Body of pancreas (tissue), 4 donors: ENCODE measurements at regions not wholly inside any gene's neighbourhood (a gene's known extent, or its start where the extent isn't known, plus 50 kb on each side); places are given as distances from the start of the nearest gene placed in this dataset.

Experiments used
- ATAC-seq: fragments of 150-250 bp; one replicate; pipeline ENCODE4 v1.9.1; 2016
- DNase-seq, 4 donors: peaks; one replicate each; pipeline ENCODE4 v3.0.0-alpha.2; 2019
- H3K27ac ChIP-seq, 4 donors: fragments of 200-600 bp; sonication (generic); 1 replicate in 3 of 4; 2 replicates in 1 of 4; pipeline versions ENCODE4 v1.5.1 to v1.6.1; 2016 to 2019; ENCODE audit warnings: mild to moderate bottlenecking in 1 of 4, mixed read lengths in 1 of 4, moderate library complexity in 1 of 4
- H3K27me3 ChIP-seq, 2 donors: fragments of 200-600 bp; sonication (generic); one replicate each; pipeline ENCODE4 v1.6.0; 2016; ENCODE audit warnings: mild to moderate bottlenecking in 1 of 2
- H3K36me3 ChIP-seq, 2 donors: fragments of 200-600 bp; sonication (generic); replicated peaks in 1 of 2; 2 replicates each; pipeline ENCODE4 v1.5.1; 2016; ENCODE audit warnings: low read depth in 2 of 2; ENCODE audit not compliant: insufficient read depth in 1 of 2
- H3K4me1 ChIP-seq: fragments of 200-600 bp; sonication (generic); one replicate; pipeline ENCODE4 v1.6.0; 2016
- H3K4me3 ChIP-seq, 2 donors: fragments of 200-600 bp; sonication (generic); 1 replicate in 1 of 2; 2 replicates in 1 of 2; pipeline ENCODE4 v1.5.1; 2016 to 2019
- H3K9me3 ChIP-seq, 3 donors: fragments of 200-600 bp; sonication (generic); 1 replicate in 2 of 3; 2 replicates in 1 of 3; pipeline ENCODE4 v1.5.1; 2016
- CTCF ChIP-seq, 7 experiments: fragments of 450-650 bp in 4 of 7; fragments of 200-600 bp in 3 of 7; sonication (generic) in 3 of 7; IDR thresholded peaks; one replicate each; pipeline ENCODE4 v1.5.1; 2016 to 2019; ENCODE audit warnings: antibody characterized with exemption in 7 of 7
- POLR2A ChIP-seq, 3 donors: fragments of 450-650 bp; IDR thresholded peaks; one replicate each; pipeline ENCODE4 v1.6.1; 2016; ENCODE audit warnings: antibody characterized with exemption in 3 of 3, mild to moderate bottlenecking in 2 of 3
- WGBS, 2 donors: methylation state at CpG; one replicate each; pipeline ENCODE4 v1.1.5; 2017; 5-methylcytosine and 5-hydroxymethylcytosine counted together
- intact Hi-C: fragments of 100-400 bp; cut with DNase I; formaldehyde crosslinking; loops from one replicate; pipeline ENCODE4 v1.15.1; 2023

GRCh38 chr7:136064081-136064480 lies 86.9 kb upstream of the MTPN start:
- no peak overlapping the region for H3K27ac ChIP-seq
- H3K9me3 ChIP-seq = no peaks in the 10 kb centered on the region
- no peaks in the 10 kb centered on the region for H3K27me3 ChIP-seq
- no peak overlapping the region for H3K4me3 ChIP-seq
- no peak for TF ChIP-seq POLR2A (IDR thresholded peaks at IDR 0.05)
- ATAC-seq (no peak), DNase-seq (no peak)
- intact Hi-C loops = no loop called here
- H3K4me1 ChIP-seq = no peaks in the 10 kb centered on the region
- no peaks in the 10 kb centered on the region for H3K36me3 ChIP-seq
- WGBS, 2 donors = 50 to 54% methylated on average over 4 of the region's 4 CpGs

GRCh38 chr7:136063326-136063666 lies 86.1 kb upstream of the MTPN start:
- H3K27me3 ChIP-seq = no peaks in the 10 kb centered on the region
- intact Hi-C loops = no loop called here
- H3K36me3 ChIP-seq = no peaks in the 10 kb centered on the region
- no peaks in the 10 kb centered on the region for H3K4me1 ChIP-seq
- no peaks in the 10 kb centered on the region for H3K9me3 ChIP-seq
- 62 to 77% methylated on average over 3 of the region's 3 CpGs for WGBS, 2 donors
- H3K4me3 ChIP-seq = no peak overlapping the region
- no peak overlapping the region for H3K27ac ChIP-seq
- DNase-seq = no peak
- ATAC-seq = no peak
- TF ChIP-seq CTCF (IDR thresholded peaks at IDR 0.05) = no peak
- TF ChIP-seq POLR2A (IDR thresholded peaks at IDR 0.05) = no peak

GRCh38 chr7:136062625-136063325 lies 85.6 kb upstream of the MTPN start:
- intact Hi-C loops = no loop called here
- WGBS, 2 donors = 28 to 29% methylated on average over 4 of the region's 4 CpGs
- Histone ChIP-seq H3K4me1 (no peaks in the 10 kb centered on the region), H3K9me3 (no peaks in the 10 kb centered on the region), H3K27me3 (no peaks in the 10 kb centered on the region), H3K27ac (no peak overlapping the region), H3K36me3 (no peaks in the 10 kb centered on the region), H3K4me3 (no peak overlapping the region)
- ATAC-seq = no peak
- no peak for TF ChIP-seq CTCF (IDR thresholded peaks at IDR 0.05)
- no peak for TF ChIP-seq POLR2A (IDR thresholded peaks at IDR 0.05)
- no peak for DNase-seq

GRCh38 chr7:136061433-136061832 lies 84.3 kb upstream of the MTPN start:
- Histone ChIP-seq H3K4me1 (no peaks in the 10 kb centered on the region), H3K4me3 (no peak overlapping the region), H3K27ac (no peak overlapping the region), H3K9me3 (no peaks in the 10 kb centered on the region), H3K27me3 (no peaks in the 10 kb centered on the region), H3K36me3 (no peaks in the 10 kb centered on the region)
- intact Hi-C loops = no loop called here
- ATAC-seq (no peak), DNase-seq (no peak)
- TF ChIP-seq POLR2A (IDR thresholded peaks at IDR 0.05) = no peak
- TF ChIP-seq CTCF (IDR thresholded peaks at IDR 0.05) = no peak
- WGBS, 2 donors = 74 to 77% methylated on average over 3 of the region's 3 CpGs

GRCh38 chr7:136058546-136058945 lies 81.4 kb upstream of the MTPN start:
- Histone ChIP-seq H3K9me3 (no peaks in the 10 kb centered on the region), H3K27me3 (no peaks in the 10 kb centered on the region), H3K36me3 (no peaks in the 10 kb centered on the region), H3K4me1 (no peaks in the 10 kb centered on the region), H3K27ac (no peak overlapping the region), H3K4me3 (no peak overlapping the region)
- DNase-seq = no peak
- intact Hi-C loops = no loop called here
- TF ChIP-seq POLR2A (IDR thresholded peaks at IDR 0.05) (no peak), CTCF (IDR thresholded peaks at IDR 0.05) (no peak)
- ATAC-seq = no peak
